ENCODE measurements at regions not wholly inside any gene's neighbourhood (a gene's known extent, or its start where the extent isn't known, plus 50 kb on each side); places are given as distances from the start of the nearest gene placed in this dataset.

- peak; percentile 63 for ATAC-seq (ENCODE audit: low read depth)
- Histone ChIP-seq H3K23ac (ENCODE audit: low read depth, low read length) (0 out of 2 replicates have a peak overlapping the region, but pooled peaks have one; percentile 8), H2AK5ac (ENCODE audit: low read depth, low read length) (no peak overlapping the region), H2BK120ac (ENCODE audit: low read depth, low read length) (no peak overlapping the region), H3K18ac (ENCODE audit: low read depth, low read length) (peak overlapping the region; percentile 29; the same call in 1 of the 2 replicates), H3K36me3 (ENCODE audit: control insufficient read depth, insufficient read depth, low read length) (no peaks in the 10 kb centered on the region), H3K4me1 (ENCODE audit: control insufficient read depth, insufficient read depth, low read length) (peaks cover 9% of the 10 kb centered on the region; the same call in 1 of the 2 replicates), H3K14ac (replicated peaks; ENCODE audit: low read depth, low read length) (peak overlapping the region; percentile 37; the same call in 1 of the 2 replicates), H3K79me1 (ENCODE audit: low read depth in 1 of 2, low read length in 2 of 2) (no peaks in the 10 kb centered on the region), H2AK9ac (replicated peaks; ENCODE audit: low read depth, low read length, poor library complexity) (no peak overlapping the region), H4K91ac (ENCODE audit: insufficient read depth, low read depth, low read length) (no peak overlapping the region), H3K4me3 (ENCODE audit: insufficient read depth, low read depth, low read length) (no peak overlapping the region), H4K5ac (ENCODE audit: low read depth, low read length) (no peak overlapping the region), H3K27ac (ENCODE audit: insufficient read depth, low read length) (no peak overlapping the region), H2BK5ac (ENCODE audit: low read depth, low read length, poor library complexity, severe bottlenecking) (no peak overlapping the region), H3K9me1 (ENCODE audit: insufficient read depth, low read length) (peaks cover 5% of the 10 kb centered on the region; the same call in 1 of the 2 replicates), H3K4me2 (ENCODE audit: low read depth, low read length) (no peak overlapping the region), H3K9me3 (ENCODE audit: control insufficient read depth, insufficient read depth, low read length) (no peaks in the 10 kb centered on the region), H3K56ac (ENCODE audit: extremely low read depth, insufficient read depth, low read length) (no peak overlapping the region), H4K8ac (ENCODE audit: low read depth in 2 of 2, low read length in 2 of 2) (no peak overlapping the region), H2AFZ (replicated peaks; ENCODE audit: low read length, poor library complexity) (no peak overlapping the region), H4K20me1 (ENCODE audit: insufficient read depth, low read length) (no peaks in the 10 kb centered on the region), H3K27me3 (ENCODE audit: control insufficient read depth, insufficient read depth, low read length) (no peaks in the 10 kb centered on the region), H3K9ac (ENCODE audit: low read depth, low read length) (no peak overlapping the region), H2BK15ac (ENCODE audit: low read depth, low read length) (no peak overlapping the region), H2BK20ac (ENCODE audit: low read depth, low read length) (peak overlapping the region; percentile 6; the same call in 1 of the 2 replicates), H3K4ac (ENCODE audit: low read depth, low read length) (peak overlapping the region; percentile 27; the same call in 1 of the 2 replicates)
- no TSS peak for BruUV-seq (replicated peaks)
- CTCF ChIA-PET, result interaction anchor here (1.0 kb wide), 1 partner anchor 180 kb away, joined by 3 read pairs; no protein-coding TSS in a partner anchor
- dilution Hi-C loops (cut with HindIII; ENCODE audit: low sequenced_read_pairs, unreplicated experiment) (no loop called here), intact Hi-C loops (cut with micrococcal nuclease) (no loop called here), in situ Hi-C loops (cut with MboI; ENCODE audit: low sequenced_read_pairs) (no loop called here)
- DNase-seq, result peak; percentile 26
- TF ChIP-seq MAFK (IDR thresholded peaks at IDR 0.05; ENCODE audit: low read depth, low read length) (no peak), RCOR1 (IDR thresholded peaks at IDR 0.05; ENCODE audit: insufficient replicate concordance, low read length) (no peak), CEBPB (IDR thresholded peaks at IDR 0.05; ENCODE audit: low read depth, low read length) (no peak), MXI1 (IDR thresholded peaks at IDR 0.05; ENCODE audit: borderline replicate concordance, low read depth, low read length) (no peak), CHD1 (IDR thresholded peaks at IDR 0.05; ENCODE audit: low read depth, low read length) (no peak), BHLHE40 (IDR thresholded peaks at IDR 0.05; ENCODE audit: low read depth, low read length) (no peak), CTCF (conservative IDR thresholded peaks at IDR 0.05; ENCODE audit: low read depth, low read length) (no peak), POLR2A (IDR thresholded peaks at IDR 0.05; ENCODE audit: low read depth, low read length) (no peak), RFX5 (IDR thresholded peaks at IDR 0.05; ENCODE audit: low read depth, low read length) (no peak), SMC3 (IDR thresholded peaks at IDR 0.05; ENCODE audit: low read depth, low read length) (no peak), NFE2L2 (IDR thresholded peaks at IDR 0.05; ENCODE audit: low read depth, low read length) (no peak), RAD21 (IDR thresholded peaks at IDR 0.05; ENCODE audit: low read length) (no peak)
- TF ChIP-seq, protein P1, sequence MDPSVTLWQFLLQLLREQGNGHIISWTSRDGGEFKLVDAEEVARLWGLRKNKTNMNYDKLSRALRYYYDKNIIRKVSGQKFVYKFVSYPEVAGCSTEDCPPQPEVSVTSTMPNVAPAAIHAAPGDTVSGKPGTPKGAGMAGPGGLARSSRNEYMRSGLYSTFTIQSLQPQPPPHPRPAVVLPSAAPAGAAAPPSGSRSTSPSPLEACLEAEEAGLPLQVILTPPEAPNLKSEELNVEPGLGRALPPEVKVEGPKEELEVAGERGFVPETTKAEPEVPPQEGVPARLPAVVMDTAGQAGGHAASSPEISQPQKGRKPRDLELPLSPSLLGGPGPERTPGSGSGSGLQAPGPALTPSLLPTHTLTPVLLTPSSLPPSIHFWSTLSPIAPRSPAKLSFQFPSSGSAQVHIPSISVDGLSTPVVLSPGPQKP (IDR thresholded peaks at IDR 0.05; ENCODE audit: borderline replicate concordance, low read depth, low read length), result no peak
- POLR2A ChIA-PET (ENCODE audit: unreplicated experiment), result no interaction called here
- no CpG with 5 or more reads among the region's 5 CpGs for WGBS, 2 experiments (ENCODE audit: extremely low coverage in 2 of 2, insufficient read length in 1 of 2)
Observed at GRCh38 chr14:31955936-31956579, 121.0 kb upstream of the ARHGAP5 start.
